GM21390 (cell line): ENCODE measurements at regions not wholly inside any gene's neighbourhood (a gene's known extent, or its start where the extent isn't known, plus 50 kb on each side); places are given as distances from the start of the nearest gene placed in this dataset.

Source experiments
- ATAC-seq: cut with Tn5 transposase; IDR thresholded peaks from one replicate; pipeline ENCODE4 v1.9.1; 2021; ENCODE audit not compliant: unreplicated experiment

- ATAC-seq: no peak
These were observed 201.1 kb upstream of the USP24 start for GRCh38 chr1:55416164-55416842.

GRCh38 chr1:55413286-55413685, 198.1 kb upstream of the USP24 start:
- ATAC-seq: no peak

- no peak for ATAC-seq
These were observed 196.9 kb upstream of the USP24 start for GRCh38 chr1:55412060-55412459.

- no peak for ATAC-seq
These were observed 187.7 kb upstream of the USP24 start for GRCh38 chr1:55402671-55403464.

- no peak for ATAC-seq
These were observed 187.0 kb upstream of the USP24 start for GRCh38 chr1:55402142-55402541.

- no peak for ATAC-seq
These were observed 185.3 kb upstream of the USP24 start for GRCh38 chr1:55400508-55400907.

- no peak for ATAC-seq
These were observed 184.2 kb upstream of the USP24 start for GRCh38 chr1:55399346-55399745.

- no peak for ATAC-seq
These were observed 181.3 kb upstream of the USP24 start for GRCh38 chr1:55396381-55396891.

GRCh38 chr1:55388960-55389359, 173.8 kb upstream of the USP24 start:
- ATAC-seq: no peak

GRCh38 chr1:55387145-55387544, 172.0 kb upstream of the USP24 start:
- ATAC-seq: no peak

- no peak for ATAC-seq
These were observed 171.3 kb upstream of the USP24 start for GRCh38 chr1:55386456-55386855.

- ATAC-seq: no peak
These were observed 170.3 kb upstream of the USP24 start for GRCh38 chr1:55385402-55386018.

- no peak for ATAC-seq
These were observed 169.5 kb upstream of the USP24 start for GRCh38 chr1:55384637-55385036.

GRCh38 chr1:55382806-55383305, 167.7 kb upstream of the USP24 start:
- ATAC-seq: no peak

- no peak for ATAC-seq
These were observed 166.8 kb upstream of the USP24 start for GRCh38 chr1:55381983-55382382.

GRCh38 chr1:55381491-55381890, 166.3 kb upstream of the USP24 start:
- no peak for ATAC-seq

- ATAC-seq: no peak
These were observed 165.3 kb upstream of the USP24 start for GRCh38 chr1:55380355-55380970.

- ATAC-seq: no peak
These were observed 163.4 kb upstream of the USP24 start for GRCh38 chr1:55378582-55378981.

GRCh38 chr1:55376897-55377296, 161.7 kb upstream of the USP24 start:
- no peak for ATAC-seq

GRCh38 chr1:55375617-55376258, 160.6 kb upstream of the USP24 start:
- no peak for ATAC-seq
